ENCODE measurements at regions not wholly inside any gene's neighbourhood (a gene's known extent, or its start where the extent isn't known, plus 50 kb on each side); places are given as distances from the start of the nearest gene placed in this dataset.
"Not testable (repeated sequence)": the region's sequence is repeated elsewhere in the genome, so short reads cannot be mapped to it uniquely, and the experiment has no call there.

- DNase-seq = not testable (repeated sequence)
Observed at GRCh38 chr10:46204482-46205102, 82.2 kb upstream of the ANTXRL start.

- DNase-seq = not testable (repeated sequence)
Observed at GRCh38 chr10:46210427-46210826, 76.4 kb upstream of the ANTXRL start.

DNA sequence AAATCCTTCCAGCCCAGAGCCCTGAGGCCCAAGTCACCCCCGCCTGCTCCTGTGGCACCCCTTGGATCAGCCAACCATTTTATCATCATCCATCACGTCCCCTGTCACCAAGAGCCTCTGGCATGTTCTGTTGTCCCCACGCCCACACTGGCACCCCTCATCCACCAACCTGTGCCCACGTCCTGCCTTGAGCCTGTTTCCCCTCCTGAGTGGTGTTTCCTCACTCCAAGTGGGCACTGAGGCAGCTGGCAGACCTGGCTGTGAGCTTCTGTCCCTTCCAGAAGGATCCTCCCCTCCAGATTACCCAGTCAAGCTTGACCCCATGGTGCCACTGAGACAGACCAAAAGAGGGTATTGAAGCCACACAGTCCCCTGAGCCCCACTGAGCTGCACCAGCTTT is 71.4 kb upstream of the ANTXRL start:
- DNase-seq = no peak

DNA sequence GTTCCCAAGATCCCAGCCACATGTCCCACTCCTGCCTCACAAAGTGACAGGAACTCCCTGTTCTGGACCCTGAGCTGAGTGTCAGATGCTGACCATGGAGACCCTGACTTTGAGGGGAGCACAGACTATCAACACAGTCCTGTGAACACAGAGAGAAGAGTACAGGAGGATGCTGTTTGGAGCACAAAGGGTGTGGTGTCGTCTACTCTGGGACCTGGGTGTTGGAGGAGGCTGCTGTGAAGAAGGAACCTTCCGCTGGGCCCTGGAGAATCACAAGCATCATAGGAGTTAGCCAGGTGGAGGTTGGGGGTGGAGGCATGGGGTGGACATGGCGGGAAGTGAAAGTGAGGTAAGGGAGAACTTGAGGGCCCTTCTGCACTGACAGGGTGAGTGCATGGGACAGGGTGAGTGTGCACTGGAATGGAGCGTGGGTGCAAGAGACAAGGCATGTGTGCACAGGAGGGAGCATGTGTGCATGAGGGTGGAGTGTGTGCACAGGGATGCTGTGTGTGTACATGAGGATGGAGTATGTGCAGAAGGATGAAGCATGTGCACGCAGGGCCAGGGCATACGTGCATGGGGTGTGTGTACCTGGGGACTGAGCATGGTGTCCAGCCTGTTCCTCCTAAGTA is 70.7 kb upstream of the ANTXRL start:
- no peak for DNase-seq

GRCh38 chr10:46216836-46217751 is 69.7 kb upstream of the ANTXRL start:
- DNase-seq = peak; percentile 65

DNA sequence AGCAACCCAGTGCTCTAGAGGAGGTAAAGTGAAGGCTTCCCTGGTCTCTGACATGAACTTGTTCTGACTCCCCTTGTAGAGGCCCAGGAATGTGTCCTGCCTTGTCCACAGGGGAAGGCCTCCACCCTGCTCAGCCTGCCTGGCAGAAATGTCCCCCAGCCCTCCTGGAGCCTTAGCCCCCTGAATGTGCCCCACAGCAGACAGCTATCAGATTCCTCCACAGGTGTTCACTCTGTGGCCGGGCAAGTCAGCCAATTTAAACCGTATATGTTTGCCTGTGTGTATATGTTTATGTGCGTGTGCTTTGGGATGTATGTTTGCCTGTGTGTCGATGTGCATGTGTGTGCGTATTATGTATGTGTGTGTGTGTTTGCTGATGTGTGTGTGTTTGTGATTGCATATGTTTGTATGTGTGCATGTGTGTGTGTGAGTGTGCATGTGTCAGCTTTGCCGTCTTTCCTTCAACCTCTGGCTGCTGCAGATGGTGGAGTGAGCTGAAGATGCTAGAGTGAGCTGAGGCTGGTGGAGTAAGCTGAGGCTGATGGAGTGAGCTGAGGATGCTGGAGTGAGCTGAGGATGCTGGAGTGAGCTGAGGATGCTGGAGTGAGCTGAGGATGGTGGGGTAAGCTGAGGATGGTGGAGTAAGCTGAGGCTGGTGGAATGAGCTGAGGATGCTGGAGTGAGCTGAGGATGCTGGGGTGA is 68.9 kb upstream of the ANTXRL start:
- no peak for DNase-seq

- DNase-seq = no peak
Observed at GRCh38 chr10:46218921-46219320, 67.9 kb upstream of the ANTXRL start.

- DNase-seq = not testable (repeated sequence)
Observed at GRCh38 chr10:46219431-46219990, 67.3 kb upstream of the ANTXRL start.

DNA sequence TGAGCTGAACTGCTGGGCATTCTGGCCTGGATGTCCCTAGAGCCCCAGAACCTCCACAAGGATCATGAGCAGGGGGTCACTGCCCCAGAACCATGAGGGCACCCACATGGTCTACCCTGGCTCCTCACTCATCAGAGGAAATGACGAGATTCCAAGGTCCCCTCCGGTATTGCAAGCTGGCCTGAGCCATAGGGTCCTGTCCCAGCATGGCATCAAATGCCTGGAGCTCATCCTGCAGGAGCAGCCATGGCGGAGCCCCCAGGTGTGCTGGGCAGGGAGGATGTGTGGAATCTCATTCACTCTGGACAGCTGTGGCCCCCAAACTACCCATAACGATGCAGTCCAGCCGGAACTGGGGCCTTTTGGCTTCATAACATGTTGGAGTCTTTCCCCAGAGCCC is 66.6 kb upstream of the ANTXRL start:
- DNase-seq = no peak

GRCh38 chr10:46220872-46221538 is 65.8 kb upstream of the ANTXRL start:
- no peak for DNase-seq

DNA sequence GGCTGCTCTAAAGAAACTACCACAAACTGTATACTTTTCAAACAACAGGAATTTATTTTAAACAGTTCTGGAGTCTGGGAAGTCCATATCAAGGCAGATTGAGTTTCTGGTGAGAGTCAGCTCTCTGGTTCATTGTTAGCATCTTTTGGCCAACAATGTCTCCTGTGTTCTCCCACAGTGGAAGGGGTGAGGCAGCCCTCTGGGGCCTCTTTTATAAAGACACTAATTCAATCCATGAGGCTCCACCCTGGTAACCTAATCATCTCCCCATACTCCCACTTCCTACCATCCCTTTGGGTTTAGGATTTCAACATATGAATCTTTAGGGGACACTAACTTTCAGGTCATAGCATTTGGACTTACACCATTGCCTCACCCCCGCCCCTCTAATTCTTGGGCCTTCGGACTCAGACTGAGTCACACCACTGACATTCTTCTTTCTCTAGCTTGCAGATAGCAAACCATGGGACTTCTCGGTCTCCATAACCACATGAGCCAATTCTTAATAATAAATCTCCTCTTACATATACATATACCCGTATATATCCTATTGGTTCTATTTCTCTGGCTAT is 64.3 kb upstream of the ANTXRL start:
- no peak for DNase-seq

DNA sequence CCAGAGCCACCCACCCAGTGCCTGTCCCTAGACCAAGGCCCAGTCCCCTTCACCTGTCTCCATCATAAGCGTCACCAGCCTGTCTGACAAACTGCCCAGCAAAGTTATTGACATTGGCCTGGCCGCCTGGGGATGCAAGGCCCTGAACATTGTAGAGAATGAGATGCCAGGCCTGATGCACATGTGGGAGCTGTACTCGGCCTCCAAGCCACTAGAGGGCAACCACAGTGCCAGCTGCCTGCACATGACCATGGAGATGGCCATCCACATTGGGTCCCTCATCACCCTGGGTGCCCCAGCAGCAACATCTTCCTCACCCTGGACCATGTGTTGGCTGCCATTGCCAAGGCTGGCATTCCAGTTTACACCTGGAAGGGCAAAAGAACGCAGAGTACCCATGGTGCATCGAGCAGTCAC is 63.7 kb upstream of the ANTXRL start:
- DNase-seq = no peak

GRCh38 chr10:46223626-46224413 is 63.0 kb upstream of the ANTXRL start:
- no peak for DNase-seq

- no peak for DNase-seq
Observed at GRCh38 chr10:46224414-46224682, 62.4 kb upstream of the ANTXRL start.

GRCh38 chr10:46225597-46225996 is 61.2 kb upstream of the ANTXRL start:
- DNase-seq = no peak

GRCh38 chr10:46226232-46226631 is 60.6 kb upstream of the ANTXRL start:
- DNase-seq = no peak

DNA sequence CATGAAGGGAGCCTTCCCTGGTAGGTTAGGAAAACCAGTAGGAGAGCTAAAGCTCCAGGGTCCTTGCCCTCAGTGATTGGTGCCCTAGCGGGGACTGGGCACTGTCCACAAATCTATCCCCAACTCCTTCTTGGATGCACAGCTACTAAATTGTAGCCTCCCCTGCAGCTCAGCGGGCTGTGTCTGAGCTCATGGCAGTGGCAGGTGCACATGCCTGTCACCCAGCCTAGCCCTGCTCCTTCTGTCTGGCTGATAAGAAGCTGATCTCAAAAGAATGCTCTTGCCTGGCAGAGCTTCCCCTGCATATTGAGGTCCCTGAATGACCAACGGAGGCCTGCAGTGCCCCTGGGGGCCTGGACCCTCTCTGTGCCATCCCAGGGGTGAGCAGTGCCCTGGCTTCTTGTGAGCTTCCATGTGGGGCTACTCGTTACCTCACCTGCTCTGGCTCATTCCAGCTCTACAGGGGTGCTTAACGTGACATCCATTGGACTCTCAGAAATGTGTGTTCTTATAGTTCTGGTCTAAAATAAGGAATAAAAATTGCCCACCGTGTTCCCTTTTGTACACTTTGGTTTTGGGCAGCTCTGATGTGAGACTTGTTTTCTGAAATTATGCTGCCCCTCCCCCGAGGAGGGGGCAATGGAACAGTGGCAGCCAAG is 59.8 kb upstream of the ANTXRL start:
- no peak for DNase-seq

- DNase-seq = no peak
Observed at GRCh38 chr10:46227571-46227935, 59.2 kb upstream of the ANTXRL start.

DNA sequence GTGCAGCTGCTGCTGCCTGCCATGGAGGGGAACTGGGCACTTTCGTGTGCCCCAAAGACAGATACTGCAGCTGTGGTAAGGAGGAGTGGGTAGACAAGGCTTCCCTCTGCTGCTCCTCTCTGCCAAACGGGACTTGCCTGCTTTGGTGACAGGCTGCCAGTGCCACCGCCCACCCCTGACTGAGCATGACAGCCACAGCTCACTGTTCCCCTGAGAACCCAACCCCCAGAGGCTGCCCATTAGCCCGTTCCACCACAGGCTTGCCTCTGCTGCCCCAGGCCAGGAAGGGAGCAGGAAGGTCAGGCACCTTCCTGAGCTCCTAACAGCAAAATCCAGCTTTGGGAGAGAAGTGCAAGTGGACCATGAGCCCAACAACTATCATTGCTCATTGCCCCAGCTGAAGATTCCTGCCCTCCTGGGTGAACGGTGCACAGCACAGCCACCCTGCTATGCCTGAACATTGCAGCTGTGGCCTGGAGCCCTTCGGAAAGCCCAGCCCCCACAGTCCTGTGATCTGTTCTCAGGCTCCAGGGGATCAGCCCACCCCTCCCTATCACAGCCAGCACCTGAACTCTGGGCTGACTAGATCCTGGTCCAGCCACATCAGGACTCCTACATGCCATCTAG is 58.7 kb upstream of the ANTXRL start:
- DNase-seq = no peak

GRCh38 chr10:46228563-46229071 is 58.2 kb upstream of the ANTXRL start:
- DNase-seq = peak; percentile 63

Data from NCI-H226 (cell line).